ENCODE measurements at regions not wholly inside any gene's neighbourhood (a gene's known extent, or its start where the extent isn't known, plus 50 kb on each side); places are given as distances from the start of the nearest gene placed in this dataset.
"Not testable (repeated sequence)": the region's sequence is repeated elsewhere in the genome, so short reads cannot be mapped to it uniquely, and the experiment has no call there.

DNA sequence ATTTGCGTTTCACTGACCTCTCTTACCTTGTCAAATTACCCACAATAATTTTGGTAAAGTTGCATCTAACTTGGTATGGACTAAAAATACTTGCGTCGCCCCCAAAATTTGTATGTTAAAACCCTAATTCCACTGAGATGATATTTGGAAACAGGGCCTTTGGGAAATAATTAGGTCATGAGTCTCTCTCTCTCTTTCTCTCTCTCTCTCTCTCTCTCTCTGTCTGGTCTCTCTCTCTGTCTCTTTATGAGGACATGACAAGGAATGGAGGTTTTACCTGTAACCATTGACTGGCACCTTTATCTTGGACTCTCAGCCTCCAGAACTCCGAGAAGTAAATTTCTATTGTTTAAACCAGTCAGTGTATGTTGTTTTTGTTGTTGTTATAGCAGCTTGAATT lies 111.5 kb upstream of the BDP1 start:
- DNase-seq = not testable (repeated sequence)

- DNase-seq = not testable (repeated sequence)
Observed at GRCh38 chr5:71372601-71373000, 82.8 kb upstream of the BDP1 start.

GRCh38 chr5:71373054-71373734 lies 82.3 kb upstream of the BDP1 start:
- not testable (repeated sequence) for DNase-seq

GRCh38 chr5:71384204-71384603 lies 71.2 kb upstream of the BDP1 start:
- not testable (repeated sequence) for DNase-seq

GRCh38 chr5:71384706-71385105 lies 70.7 kb upstream of the BDP1 start:
- DNase-seq = no peak

DNA sequence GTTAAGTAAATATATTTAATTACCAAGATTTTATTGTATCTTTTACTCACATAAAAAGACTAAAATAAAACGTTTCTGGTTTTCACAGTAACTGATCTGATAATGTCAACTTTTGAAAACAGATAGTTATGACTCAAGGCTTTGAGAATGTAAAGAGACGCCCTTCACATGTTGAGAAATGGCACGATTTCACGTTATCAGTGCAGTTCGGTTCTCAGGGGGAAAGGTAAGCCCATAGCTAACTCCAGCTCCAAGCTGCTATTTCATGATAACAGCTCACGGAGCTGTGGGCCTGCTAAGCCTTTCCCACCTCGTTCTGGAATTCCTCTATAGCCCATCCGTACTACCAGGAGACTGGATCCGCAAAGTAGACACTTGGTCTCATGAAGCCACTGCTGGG lies 70.2 kb upstream of the BDP1 start:
- DNase-seq = peak in 1 of 3 donors; percentile 24

DNA sequence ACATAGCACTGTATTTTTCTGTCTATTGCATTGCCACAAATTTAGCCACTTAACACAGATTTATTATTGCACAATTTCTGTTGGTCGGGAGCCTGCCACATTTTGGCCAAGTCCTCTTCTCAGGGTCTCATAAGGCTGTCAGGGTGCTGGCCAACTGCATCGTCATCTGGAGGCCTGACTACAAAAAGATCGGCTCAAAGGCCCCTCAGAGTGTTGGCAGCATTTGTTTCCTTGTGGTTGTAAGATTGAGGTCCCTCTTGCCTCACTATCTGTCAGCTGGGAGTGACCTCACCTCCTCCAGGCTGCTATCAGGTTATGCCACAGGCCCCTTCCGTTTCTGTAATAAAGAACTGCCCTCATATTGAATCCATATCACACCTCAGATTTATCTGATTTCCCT lies 67.3 kb upstream of the BDP1 start:
- DNase-seq = peak in 1 of 3 donors; percentile 16

- DNase-seq = not testable (repeated sequence)
Observed at GRCh38 chr5:71398400-71398799, 57.1 kb upstream of the BDP1 start.

GRCh38 chr5:71398859-71399258 lies 56.6 kb upstream of the BDP1 start:
- not testable (repeated sequence) for DNase-seq

DNA sequence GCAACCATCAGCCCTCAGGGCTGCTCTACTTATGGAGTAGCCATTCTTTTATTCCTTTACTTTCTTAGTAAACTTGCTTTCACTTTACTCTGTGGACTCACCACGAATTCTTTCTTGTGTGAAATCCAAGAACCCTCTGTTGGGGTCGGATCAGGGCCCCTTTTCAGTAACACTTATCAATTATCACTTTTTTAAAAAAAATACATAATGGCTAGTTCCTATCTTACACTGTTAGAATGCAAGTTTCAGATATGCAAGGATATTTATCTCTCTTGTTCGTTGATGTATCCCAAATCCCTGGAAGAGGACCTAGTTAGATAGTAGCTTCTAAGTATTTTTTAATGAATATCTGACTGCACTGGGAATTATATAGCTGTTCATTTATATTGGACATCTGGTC lies 56.0 kb upstream of the BDP1 start:
- not testable (repeated sequence) for DNase-seq

DNA sequence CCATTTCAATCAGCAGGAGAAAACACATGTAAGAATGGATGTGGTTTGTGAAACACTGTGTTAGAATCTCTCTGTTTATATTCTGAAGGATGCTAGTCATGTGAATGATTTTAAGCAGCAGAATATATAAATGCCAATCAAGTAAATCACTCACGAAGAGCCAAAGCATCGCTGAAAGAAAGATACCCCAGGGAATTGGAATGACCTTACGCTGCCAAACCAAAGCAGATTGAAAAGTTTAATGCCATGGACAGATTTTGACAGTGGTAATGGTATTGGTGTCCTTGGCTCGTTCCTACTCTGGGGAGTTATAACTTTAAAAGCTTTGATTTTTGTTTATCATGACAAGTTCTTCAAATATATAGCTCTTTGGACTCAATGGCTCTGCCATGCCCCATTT lies 54.8 kb upstream of the BDP1 start:
- DNase-seq = not testable (repeated sequence)

GRCh38 chr5:71401150-71401549 lies 54.3 kb upstream of the BDP1 start:
- not testable (repeated sequence) for DNase-seq

DNA sequence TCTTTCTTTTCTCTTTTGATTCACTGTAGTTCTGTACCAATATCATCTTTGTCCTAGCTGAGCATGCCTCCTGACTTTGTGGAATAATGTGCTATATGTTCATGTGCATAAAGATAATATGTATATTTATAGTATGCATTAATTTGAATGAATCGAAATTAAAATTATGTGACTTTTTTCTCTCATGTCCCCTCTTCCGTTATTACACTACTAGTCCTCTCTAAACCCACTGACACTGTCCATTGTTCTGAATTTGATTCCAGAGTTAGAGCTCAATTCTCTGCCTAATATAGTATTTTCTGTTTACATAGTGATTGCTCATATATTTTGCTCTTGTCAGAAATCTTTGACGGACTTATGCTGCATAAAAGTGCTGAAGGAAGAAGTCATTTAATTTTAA lies 53.9 kb upstream of the BDP1 start:
- DNase-seq = not testable (repeated sequence)

- DNase-seq = not testable (repeated sequence)
Observed at GRCh38 chr5:71404441-71404840, 51.0 kb upstream of the BDP1 start.

- not testable (repeated sequence) for DNase-seq
Observed at GRCh38 chr5:71404936-71405335, 50.5 kb upstream of the BDP1 start.

All from muscle of back (tissue), 3 donors.